NCI-H1694 treated with DMSO at 0.1 percent for 48 hours (cell line): ENCODE measurements at regions not wholly inside any gene's neighbourhood (a gene's known extent, or its start where the extent isn't known, plus 50 kb on each side); places are given as distances from the start of the nearest gene placed in this dataset.

Experiments
- DNase-seq: peaks from one replicate; lab custom pipeline; 2025; lab: John Stamatoyannopoulos, UW

DNA sequence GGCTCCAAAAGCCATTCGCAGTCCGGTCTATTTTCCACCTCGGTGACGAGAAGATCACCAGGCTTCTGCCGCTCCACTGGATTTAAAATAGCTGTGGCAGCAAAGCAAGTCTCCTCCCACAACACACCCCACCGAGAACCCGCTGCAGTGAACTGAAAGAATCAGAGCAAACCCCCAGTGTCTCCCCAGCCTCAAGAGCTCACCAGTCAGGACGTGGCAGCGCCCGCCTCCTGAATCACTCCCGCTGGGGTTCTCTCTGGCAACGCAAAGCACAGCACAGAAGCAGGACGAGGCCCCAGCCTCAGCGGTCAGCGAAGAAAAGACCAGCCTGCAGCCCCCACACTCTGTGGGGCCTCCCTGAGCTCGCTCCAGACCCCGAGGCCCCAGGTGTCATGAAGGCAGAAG lies 126.1 kb upstream of the PPP2R2D start:
- DNase-seq: no peak

DNA sequence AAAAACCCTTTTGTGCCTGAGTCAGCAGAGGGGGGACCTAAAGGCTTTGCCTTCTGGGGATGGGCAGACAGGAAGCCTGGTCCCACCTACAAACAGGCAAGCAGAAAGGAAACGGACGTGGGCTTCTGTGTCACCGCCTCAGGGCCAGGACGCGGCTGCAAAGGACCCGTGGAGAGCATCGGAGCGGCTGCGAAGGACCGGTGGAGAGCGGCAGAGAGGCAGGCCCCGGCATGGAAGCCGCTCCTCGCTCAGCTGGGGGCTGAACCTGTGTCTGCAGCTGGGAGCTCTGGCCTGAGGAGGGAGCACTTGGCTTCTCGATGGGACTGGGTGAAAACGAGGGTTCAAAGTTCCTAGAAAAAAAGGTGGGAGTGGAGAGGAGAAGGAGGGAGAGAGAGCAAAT lies 125.4 kb upstream of the PPP2R2D start:
- no peak for DNase-seq

DNA sequence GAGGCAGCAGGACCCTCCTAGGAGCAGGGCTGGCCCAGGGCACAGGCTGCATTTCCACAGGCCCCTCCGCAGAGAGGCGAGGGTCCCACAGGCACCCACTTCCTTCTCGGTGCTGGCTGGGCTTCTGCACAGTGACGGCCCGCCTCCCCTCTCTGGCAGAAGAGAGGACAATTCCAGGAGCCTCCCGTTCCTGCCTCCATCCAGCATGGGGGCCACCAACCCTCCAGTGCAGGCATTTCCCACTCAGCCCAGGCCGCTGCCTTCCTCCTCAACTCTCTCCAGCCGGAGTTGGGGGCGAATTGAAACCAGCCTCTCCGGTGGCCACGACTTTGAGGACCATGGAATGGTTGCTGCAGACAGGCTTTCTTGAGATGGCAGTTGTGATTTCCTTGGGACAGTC lies 125.0 kb upstream of the PPP2R2D start:
- no peak for DNase-seq

DNA sequence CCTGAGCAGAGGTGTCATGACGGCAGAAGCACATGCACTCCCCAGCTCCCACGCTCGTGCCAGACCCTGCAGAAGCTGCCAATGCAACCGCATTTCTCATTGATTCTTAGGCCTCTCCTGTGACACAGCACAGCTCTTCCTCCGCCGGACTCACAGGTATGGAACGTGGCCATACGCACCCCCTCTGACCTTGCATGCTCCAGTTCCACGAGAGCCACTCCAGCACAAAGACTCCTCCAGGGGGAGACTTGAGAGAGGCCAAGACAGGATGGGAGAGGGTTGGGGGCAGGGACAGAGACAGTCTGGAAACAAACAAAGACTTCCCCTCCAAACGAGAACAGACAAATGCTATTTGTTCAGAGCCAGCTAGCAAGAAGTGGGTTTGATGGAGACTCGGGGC lies 124.3 kb upstream of the PPP2R2D start:
- no peak for DNase-seq

DNA sequence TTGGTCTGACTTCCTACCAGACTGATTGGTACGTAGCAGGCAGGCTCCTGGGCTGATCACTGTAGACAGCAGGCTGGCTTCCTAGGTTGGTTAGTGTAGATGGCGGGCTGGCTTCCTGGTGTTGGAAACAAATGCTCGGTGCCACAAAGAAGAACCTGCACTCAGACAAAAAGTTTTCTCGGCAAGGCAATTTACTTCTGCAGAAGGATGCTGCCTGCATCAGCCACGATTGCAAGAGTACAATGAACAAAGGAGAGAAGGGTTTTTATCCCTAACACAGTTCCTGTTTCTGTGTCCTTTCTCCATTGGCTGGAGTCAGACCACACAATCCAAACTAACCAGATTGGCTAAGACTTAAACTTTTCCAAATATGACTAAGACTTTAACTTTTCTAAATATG lies 123.6 kb upstream of the PPP2R2D start:
- DNase-seq: no peak

DNA sequence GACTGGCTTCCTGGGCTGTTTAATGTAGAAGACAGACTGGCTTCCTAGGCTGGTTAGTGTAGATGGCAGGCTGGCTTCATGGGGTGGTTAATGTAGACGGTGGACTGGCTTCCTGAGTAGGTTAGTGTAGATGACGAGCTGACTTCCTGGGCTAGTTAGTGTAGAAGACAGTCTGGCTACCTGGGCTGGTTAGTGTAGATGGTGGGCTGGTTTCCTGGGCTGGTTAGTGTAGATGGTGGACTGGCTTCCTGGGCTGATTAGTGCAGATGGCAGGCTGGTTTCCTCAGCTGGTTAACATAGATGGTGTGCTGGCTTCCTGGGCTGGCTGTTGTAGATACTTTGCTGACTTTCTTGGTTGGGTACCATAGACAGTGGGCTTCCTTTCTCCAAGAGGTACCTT lies 122.9 kb upstream of the PPP2R2D start:
- DNase-seq: no peak

DNA sequence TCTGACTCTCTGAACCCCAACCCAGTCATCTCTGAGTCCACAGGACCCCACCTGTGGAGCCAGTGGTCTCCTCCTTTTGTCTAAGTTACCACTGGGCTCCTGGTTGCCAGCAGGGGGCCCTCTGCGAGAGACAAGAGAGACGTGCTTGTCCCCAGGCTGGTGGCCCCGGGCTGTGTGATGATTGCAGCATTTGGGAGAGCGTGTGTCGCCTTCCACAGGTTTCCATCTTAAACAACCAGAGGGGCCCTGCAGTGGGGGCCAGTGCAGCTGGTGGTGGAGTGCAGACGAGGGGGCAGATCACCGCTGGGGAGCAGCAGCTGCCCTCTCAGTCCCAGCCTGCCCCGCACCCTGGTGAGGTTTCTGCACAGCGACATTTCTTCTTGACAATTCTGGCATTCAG lies 122.4 kb upstream of the PPP2R2D start:
- DNase-seq: no peak

DNA sequence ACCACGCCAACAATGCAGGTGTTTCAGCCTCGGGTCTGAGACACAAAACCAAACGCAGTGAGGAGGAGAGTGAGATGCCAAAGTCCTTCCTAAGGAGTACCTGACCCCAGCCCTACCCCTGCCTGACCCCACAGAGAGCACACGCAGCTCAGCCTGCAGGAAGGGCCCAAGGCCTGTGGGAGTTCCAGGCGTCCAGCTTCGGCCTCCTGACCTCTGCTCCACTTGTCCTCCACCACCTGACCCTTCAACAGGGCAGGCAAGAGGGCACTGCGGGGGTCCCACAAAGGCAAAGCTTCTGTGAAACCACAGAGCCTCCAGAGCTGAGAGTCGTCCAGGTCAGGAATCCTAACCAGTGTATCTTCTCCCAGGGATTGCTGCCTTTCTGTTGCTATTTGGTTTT lies 122.0 kb upstream of the PPP2R2D start:
- DNase-seq: no peak

DNA sequence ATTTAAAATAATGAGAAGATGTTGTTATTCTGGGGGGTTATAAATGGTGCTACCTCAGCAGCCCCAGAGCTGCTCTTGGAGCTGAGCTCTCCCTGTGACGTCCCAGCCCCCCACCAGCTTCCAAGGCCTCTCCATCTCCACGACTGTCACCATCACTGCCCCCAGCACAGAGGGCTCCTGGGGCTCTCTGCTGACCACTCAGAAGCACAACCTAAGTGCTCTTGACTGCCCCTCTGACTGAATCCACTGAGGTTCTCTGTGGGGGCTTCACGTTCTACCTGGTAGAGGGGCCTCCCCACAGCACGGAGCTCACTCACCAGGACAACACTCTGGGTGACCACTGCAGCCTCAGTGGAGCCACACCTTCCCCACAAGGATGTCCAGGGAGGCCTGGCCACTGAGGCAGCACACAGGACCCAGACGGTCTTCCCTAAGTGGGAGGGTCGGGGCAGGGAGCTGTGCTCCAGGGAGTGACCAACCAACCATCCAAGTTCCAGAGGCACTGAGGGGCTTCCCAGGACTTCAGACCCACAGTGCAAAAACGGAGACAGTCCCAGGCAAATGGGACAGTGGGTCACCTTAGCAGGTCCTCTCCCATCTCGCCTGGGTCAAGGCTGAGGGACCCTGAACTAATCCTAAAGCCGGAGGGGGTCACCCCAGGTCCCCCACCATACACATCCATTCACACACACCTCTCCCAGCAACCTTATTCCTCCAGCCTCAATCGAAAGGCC lies 121.0 kb upstream of the PPP2R2D start:
- DNase-seq: no peak

DNA sequence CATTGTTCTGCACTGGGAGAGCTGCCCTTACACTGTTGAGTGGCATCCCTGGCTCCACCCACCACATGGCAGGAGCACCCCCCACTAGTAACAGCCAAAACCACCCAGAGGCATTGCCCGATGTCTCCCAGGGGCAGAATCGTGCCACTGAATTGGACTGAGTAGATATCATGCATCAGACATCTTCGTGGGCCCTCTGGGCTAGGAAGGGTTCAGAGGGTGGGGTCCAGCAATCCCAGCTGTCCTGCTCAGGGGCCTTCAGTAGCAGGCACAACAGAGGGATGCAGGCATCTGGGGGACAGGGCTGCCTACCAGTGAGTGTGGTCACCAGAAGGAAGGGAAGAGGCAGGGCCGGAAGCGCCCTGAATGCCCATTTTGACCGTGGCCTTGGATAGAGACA lies 119.7 kb upstream of the PPP2R2D start:
- no peak for DNase-seq

DNA sequence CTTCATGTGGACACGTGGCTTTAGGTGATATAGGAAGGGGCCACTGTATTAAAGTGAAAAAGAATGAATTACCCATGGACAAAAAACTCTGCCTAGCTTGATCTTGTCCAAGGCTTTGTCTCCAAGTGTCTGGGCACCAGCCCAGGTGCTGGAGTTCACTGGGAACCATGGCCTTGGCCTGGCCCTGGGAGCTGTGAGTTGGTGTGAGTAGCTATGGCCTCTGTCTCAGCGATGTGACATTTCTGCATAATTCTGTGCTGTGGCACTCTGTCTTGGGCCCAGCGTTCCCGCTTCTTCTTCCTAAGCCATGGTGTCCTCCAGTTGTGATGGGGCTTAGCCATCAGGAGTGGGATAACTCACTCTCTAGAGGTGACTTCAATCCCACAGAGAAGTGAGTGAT lies 119.0 kb upstream of the PPP2R2D start:
- DNase-seq: no peak

DNA sequence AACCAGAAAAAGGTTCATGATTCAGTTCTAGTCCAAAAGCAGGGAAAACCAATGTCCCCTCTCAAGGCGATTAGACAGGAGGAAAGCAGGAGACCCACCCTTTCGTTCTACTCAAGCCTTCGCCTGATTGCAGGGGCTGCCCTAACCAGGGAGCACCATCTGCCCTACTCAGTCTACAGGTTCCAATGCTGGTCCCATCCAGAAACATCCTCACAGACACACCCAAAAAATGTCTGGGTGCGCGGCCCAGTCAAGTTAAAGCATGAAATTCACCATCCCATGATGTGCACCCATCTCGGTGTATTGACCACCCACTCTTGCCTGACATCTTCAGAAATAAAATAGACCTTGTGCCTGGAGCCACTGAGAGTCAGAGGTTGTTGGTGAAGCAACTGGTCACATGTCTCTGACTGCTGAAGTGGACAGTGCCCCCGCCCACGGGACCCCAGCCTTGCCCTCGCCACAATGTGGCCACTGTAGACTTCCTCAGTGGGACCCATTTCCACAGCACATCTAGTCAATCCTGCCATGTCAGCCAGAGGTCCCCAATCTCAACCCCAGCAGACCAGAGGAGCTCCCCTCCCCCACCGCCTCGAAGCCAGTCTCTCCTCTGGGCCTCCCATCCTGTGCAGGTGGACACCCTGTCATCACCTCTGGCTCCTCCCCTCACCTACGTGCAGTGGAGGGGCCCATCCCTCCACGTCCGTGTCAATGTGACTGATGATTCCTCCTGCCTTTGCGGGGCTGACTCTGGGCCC lies 116.3 kb upstream of the PPP2R2D start:
- DNase-seq: no peak

DNA sequence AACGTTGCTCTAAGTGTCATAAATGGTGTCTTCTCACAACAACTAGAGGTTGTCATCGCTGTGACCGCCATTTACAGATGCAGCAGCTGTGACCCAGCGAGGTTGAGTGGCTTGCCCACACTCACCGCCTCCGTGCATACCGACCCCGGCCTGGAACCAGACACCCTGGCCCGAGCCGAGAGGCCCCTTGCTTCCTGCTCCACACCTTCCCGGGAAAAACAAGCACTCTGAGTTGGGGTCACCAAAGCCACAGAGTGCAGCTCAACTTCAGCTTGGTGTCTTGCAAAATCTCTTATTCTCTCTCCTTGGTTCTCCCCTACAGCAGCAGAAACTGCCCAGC lies 115.7 kb upstream of the PPP2R2D start:
- no peak for DNase-seq

DNA sequence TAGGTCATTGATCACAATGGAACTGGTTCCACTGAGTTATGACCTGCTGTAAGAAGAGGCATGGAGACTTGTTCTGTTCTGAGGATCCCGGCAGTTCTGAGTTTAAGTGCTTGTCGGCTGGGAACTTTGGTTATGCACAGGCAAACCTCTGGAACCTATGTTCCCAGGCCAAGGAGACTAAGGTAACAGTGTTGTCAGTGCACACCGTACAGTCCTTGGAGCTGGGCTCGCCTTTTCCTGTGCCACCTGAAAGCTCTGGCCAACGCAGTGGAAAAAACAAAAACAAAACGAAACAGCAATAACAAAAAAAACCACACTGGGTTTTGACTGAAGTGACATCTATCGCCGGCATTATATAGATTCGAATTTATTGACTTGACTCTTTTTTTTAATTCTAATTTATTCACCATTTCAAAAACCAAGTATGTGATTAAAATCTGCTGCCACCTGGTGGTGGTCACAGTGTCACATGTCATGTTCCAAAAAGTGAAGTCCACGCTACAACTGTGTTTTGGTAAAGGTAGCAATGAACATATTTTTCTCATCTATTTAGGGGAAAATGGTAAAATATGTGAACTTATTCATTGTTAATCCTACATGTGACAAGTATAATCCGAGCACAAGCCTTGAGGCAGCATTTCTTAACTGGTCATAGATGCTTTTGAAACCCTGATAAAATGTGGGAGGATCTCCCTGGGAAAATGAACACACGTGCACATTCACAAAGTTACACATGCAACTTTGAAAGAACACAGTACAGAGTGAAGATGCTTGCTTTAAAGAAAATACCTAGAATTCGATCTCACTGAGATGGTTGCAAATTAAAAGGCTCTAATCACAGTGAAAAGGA lies 113.8 kb upstream of the PPP2R2D start:
- DNase-seq: no peak

DNA sequence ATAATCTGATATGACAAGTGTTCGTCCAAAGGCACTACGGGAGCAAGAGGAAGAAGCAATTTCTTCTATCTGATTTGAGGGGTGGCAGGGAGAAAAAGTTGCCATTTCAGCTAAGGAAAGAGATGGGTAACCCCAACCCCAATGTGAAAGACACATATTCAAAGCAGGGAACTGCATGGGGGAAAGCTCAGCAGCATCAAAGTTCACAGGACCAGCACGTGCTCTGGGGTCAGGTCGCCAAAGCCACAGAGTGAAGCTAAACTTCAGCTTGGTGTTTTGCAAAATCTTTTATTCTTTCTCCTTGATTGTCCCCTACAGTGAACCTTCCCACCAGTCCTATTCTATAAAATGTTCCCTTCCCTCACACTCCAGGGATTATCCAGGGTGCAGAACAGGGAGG lies 112.8 kb upstream of the PPP2R2D start:
- no peak for DNase-seq

DNA sequence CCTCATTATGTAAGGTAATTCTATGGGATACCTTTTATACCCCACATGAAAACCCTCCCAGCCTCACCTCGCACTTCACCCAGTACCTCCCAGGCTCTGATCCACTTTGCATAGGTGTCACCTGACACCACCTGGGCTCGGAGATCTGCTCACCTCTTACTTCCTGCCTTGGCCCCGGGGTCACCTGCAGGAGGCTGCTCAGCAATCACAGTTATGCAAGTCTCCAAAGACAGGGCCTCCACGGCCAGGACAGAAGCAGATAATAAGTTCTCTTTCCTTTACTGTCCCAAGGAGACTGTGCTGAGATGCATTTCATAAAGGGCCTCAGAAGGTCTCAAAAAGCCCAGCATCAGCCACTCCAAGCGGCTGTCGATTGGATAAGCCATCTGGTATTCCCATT lies 112.4 kb upstream of the PPP2R2D start:
- DNase-seq: no peak

DNA sequence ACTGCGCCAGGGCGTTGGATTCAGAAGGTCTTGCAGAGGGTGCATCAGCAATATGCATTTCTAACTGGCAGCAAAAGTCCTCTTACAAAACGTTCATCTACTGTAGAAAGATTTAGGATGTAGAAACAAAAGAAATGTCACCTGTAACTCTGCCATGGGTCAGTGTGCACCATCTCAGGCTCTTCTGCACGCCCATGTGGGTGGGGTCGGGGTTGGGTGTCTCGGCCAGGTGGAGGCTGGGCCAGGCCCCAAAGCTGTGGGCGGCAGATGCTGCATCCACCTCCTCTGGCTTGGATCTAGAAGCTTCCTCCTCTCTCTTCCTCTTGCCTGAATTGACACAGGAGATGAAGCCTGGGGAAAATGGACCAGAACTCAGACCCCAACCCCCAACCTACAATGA lies 111.3 kb upstream of the PPP2R2D start:
- DNase-seq: no peak

DNA sequence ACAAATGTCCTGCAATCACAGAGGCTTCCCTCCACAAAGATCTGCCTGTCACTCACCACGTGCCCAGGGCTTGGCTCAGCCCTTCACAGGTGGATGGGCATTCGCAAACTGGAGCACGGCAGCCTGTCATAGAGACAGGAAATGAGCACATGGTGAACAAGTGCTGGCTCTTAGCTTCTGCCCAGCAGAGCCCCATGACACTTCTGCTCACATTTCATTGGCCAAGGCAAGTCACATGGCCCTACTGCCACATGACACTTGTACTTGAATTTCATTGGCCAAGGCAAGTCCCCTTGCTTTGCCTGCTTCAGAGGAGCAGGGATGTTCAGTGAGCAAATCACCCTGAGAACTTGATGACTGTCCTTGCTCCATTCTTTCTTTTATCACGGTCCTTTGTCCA lies 110.8 kb upstream of the PPP2R2D start:
- DNase-seq: no peak

DNA sequence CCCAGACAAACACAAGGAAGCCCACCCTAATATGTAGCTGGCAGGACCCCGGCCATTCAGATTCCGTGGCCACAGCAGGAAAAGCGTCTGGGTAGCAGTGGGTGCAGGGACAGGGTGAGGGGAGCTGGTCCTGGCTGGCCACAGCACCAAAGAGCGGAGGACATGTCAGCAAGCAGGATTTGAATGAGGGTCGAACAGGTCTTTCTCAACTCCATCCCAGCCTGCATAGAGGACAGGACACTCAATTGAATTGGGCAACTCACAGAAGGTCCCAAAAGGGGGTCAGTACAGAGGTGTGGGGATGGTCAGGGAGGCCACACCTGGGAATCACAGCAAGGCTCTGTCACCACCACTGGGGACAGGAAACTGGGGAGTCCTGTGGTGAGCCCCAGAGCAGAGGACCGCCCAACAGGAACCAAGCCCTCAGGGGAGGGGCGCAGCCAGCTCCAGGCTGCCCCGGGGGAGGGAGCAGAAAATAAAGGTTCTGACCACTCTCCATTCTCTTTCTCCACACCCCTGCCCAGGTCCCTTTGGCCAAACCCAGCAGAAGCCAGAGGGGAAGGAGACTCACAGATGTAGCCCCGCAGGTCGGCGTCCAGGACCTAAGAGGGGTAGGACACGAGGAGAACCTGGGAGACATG lies 108.7 kb upstream of the PPP2R2D start:
- no peak for DNase-seq

DNA sequence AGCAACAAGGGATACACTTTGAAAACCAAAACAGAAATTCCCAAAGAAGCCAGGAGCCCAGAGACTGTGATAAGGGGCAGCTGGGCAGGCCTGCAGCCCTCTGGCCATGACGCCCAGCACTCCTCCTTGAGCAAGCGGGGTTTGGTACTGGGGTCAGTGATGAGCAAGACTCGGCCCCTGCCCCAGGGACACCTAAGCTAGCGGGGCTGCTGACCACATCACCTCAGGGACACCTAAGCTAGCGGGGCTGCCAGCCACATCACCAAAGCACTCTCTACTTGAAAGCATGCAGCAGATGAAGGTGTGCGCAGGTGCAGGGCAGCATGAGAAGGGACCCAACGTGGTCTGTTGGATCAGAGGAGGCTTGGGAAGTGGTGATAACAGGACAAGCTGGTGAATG lies 108.0 kb upstream of the PPP2R2D start:
- DNase-seq: no peak

DNA sequence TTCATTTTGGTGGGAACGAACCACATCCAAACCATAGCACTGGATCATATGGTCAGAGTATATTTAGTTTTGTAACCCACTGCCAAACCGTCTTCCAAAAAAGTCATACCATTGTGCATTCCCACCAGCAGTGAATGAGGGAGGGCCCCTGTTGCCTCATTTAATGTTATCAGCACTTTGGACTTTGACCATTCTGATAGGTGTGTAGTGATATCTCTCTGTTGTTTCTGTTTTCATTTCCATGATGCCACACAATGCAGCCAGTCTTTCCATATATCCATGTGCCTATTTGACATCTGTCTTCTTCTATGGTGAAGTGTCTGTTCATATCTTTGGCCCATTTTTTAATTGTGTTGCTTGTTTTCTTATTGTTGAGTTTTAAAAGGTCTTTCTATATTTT lies 105.0 kb upstream of the PPP2R2D start:
- DNase-seq: no peak

DNA sequence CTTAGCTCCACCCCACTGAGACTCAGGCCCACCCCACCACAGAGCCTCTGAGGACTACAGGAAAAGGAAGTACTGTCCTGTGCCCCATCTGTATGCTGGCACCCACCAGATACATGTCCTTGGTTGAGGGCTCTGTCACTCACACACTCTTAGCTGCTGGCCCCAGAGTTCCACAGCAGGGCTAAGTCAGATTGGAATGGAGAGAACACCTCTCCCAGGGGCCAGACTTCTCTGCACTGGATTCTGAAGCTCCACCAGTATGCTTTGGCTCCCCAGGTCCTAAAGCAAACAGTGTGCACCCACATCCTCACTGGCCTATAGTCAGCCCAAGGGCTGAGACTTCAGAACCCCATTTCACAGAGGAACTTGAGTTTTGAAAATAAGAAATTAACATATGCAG lies 103.2 kb upstream of the PPP2R2D start:
- DNase-seq: no peak

DNA sequence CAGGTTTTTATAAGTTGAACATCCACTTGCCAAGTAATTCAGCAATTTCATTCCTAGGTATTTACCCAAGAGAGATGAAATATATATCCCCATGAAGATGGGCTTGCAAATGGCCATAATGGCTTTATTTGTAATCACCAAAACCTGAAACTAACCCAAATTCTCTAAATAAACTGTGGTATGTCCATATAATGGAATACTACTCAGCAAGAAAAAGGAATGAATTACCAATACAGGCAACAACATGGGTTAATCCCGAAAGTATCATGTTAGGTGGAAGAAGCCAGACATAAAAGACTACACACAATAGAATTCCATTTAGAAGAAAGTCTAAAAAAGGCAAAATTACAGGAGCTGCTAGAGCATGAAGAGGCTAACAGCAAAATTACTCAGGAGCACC lies 101.4 kb upstream of the PPP2R2D start:
- DNase-seq: no peak
